COR-L47 (cell line): ENCODE measurements at regions not wholly inside any gene's neighbourhood (a gene's known extent, or its start where the extent isn't known, plus 50 kb on each side); places are given as distances from the start of the nearest gene placed in this dataset.

ENCODE experiments used
- DNase-seq: peaks from one replicate; lab custom pipeline; 2025; lab: John Stamatoyannopoulos, UW

- DNase-seq: no peak
Observed at GRCh38 chr10:36109399-36110023, 467.4 kb upstream of the FZD8 start.

DNA sequence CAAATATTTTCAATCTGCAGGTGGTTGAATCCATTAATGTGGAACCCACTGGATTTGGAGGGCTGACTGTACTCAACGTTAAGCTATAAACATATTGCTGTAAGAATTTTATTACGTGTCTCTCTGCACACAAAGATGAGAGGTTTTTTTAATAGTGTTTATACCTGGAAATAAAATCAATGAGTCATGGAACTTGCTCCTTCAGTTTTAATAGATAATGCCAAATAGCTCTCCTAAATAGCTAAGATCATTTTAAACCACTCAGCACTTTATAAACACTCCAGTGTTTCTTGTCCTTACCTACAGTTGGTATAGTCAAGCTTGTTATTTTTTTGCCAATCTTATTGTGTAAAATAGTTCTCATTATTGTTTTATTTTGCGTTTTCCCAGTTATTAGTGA, 455.6 kb upstream of the FZD8 start:
- DNase-seq: no peak

DNA sequence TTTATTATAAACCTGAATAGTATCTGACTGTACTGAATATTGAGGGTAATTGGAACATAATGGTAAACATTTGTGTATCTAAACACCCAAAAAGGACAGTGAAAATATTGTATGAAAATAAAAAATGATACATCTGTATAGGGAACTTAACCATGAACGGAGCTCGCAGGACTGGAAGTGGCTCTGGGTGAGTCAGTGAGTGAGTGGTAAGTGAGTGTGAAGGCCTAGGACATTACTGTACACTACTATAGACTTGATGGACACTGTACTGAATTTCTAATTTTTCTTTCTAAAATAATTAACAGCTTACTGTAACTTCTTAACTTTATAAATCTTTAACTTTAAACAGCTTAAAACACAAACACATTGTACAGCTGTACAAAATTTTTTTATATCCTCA, 454.5 kb upstream of the FZD8 start:
- no peak for DNase-seq

GRCh38 chr10:36094096-36094495, 452.0 kb upstream of the FZD8 start:
- DNase-seq: no peak

DNA sequence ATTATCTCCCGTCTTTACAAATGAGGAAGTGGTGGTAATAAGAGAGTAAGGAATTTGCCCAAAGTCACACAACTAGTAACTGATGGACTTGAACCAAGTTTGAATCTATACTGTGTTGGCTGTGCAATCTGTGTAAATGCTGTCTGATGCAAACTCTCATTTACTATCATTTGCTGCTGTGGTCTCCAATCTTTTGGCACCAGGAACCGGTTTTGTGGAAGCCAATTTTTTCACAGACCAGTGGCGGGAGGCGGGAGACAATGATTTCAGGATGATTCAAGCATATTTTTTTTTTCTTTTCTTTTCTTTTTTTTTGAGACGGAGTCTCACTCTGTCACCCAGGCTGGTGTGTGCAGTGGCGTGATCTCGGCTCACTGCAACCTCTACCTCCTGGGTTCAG, 450.0 kb upstream of the FZD8 start:
- no peak for DNase-seq

GRCh38 chr10:36091007-36091406, 448.9 kb upstream of the FZD8 start:
- DNase-seq: no peak

DNA sequence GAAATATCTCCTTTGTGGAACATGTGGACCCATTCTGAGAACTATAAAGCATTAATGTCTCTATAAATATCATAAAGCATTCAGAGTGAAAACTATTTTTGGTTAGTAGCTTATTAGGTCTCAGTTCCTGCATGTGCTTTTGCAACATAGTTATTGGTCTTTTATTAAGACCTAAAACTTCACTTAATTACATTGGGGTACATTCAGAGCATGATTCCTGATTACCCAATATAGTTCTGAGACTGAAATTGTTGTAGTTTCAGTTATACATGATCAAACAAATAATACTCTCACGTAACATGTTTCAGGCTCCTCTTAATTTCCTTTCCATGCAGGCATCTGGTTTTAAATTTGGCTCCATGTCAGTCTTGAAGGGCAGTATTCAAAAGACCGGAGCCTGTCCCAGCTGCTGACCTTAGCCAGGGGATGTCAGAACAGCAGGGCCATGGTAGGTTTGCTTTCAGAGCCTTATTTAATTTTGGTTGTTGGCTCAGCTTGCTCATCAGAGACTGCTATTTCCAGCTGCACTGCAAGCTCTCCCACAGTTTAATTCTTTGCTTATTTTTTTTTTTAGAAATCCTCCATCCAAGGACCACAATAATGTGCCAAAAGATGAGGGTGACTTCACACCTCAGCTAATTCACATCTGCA, 447.8 kb upstream of the FZD8 start:
- DNase-seq: no peak

GRCh38 chr10:36087006-36088005, 445.2 kb upstream of the FZD8 start:
- DNase-seq: no peak

- no peak for DNase-seq
Observed at GRCh38 chr10:36075196-36075595, 433.1 kb upstream of the FZD8 start.

- no peak for DNase-seq
Observed at GRCh38 chr10:36073796-36074345, 431.8 kb upstream of the FZD8 start.

DNA sequence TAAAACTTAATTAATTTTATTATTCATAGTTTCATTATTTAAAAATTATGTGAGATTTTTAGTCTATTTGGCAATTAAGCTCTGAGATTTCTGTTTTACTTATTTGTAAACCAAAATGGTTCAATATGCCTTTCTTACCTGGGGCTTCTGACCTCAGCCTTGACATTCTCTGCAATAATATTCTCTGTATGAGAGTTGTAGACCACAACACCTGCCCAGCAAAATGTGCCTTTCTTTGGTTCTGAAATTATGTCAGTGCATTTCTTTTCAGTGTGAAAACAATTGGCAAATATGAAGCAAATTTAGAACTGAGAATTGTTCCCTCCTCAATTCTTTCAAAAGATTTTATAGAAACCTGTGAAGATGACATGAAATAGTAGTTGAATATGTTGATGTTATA, 426.4 kb upstream of the FZD8 start:
- DNase-seq: no peak

DNA sequence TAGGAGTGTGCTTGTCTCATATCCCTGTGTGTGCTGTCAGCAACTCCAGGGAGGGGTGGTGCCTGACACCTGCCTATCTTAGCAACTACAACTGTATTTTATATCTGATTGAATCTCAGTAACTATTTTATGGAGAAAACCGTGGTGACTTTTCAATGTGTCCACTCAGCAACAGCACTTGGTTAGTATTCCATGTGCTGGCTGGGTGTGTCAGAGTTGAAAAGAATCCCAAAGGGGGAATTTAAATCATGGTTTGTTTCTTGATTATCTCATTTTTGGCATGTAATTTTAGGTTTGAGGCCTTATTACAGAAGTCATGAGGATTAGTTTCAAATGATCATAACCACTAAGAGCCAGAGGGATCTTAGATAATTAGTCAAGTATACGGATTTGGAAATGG, 425.7 kb upstream of the FZD8 start:
- no peak for DNase-seq

DNA sequence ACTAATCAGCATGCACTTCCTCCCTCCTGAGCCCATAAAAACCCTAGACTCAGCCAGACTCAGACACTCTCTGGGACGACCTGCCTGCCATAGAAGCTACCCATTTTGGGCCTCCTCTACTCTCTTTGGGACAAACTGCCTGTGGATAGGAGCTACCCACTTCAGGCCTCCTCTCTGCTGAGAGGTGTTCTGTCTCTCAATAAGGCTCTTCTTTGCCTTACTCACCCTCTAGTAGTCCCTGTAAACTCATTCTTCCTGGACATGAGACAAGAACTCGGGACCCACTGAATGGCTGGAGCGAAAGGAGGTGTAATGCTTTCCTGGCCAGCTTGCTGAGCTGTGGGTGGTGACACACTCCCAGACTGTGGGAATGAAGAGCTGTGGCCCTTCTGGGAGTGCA, 424.8 kb upstream of the FZD8 start:
- no peak for DNase-seq

DNA sequence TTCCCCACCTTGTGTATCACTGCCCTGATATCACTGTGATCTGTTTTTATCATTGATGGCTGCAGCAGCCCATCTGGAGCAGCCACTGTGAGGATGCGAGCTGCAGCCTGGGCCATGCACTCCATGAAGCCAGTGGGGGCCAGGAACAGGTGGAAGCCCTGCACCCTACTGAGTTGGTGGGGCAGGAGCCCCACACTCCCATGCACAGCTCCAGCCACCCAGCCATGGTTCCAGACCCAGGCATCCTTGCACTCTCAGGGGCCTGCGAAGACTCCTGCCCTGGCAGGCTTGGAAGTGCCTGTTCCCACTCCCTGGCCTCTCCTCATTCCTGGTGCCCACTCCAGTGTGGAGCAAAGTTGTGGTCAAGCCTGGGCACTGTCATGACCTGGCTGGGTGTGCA, 424.0 kb upstream of the FZD8 start:
- no peak for DNase-seq

DNA sequence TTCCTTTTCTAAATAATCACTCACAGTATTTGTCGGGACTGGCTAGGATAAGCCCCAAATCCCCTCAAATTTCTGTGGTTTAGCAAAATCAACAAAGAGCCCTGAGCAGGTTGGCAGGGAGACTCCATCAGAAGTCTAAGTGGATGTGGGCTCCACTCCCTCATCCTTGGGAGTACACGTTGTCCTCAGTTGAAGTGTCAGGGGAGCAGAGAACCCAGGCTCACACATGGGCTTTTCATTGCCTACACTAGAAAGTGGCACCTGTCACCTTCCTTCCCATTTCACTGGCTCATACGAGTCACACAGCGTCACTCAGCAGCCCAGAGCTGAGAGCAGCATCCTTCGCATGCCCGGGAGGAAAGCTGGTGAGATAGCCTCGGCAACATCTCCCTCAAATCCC, 421.3 kb upstream of the FZD8 start:
- DNase-seq: no peak

DNA sequence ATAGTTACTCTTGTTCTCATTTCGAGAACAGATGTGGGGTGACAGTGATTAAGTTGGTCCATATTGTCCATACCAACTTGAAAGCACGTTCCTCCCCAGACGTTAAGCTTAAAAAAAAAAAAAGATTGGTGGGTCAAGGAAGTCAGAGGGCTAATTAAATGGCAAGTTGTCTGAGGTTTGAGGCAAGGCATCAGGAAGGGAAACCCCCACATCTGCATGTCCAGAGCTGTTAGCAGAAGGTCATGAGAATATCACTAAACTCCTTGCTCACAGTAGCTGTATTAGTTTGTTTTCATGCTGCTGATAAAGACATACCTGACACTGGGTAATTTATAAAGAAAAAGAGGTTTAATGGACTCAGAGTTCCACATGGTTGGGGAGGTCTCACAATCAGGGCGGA, 415.6 kb upstream of the FZD8 start:
- DNase-seq: no peak

DNA sequence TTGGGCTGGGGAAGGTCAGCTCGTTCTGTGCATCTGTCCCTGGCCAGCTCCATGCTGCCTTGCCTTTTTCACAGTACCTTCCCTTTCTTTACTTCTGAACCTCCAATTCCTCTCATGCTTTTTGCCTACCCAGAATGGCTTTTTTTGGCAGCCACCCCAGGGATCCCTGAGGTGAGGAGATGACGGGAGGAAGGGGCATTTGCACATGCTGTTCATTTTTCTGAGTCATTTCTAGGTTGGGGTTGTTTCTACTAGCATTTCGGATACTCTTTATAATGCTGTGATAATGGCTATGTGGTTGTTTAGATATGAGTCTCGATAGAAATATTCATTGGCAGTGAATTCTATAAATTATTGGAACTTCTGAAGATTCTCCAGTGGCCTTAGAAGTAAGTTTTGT, 415.1 kb upstream of the FZD8 start:
- DNase-seq: no peak

- DNase-seq: no peak
Observed at GRCh38 chr10:36053775-36054174, 411.7 kb upstream of the FZD8 start.

DNA sequence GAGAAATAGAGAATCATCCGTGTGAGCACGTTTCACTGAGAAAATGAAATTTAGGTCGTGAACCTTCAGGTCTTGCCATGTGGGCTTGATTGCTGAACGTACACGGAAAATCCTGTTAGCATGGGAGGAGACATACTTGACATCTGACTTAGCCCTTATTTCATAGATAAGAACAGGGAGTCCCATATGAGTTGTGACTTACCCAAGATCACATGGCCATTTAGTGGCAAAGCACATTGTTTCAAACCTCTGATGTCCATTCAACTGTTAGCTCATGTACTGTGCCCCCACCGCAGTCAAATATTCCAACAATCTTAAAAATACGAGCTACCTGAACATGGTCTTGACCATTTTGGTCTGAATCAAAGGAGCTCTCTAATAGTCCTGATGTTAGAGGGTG, 411.2 kb upstream of the FZD8 start:
- DNase-seq: no peak

DNA sequence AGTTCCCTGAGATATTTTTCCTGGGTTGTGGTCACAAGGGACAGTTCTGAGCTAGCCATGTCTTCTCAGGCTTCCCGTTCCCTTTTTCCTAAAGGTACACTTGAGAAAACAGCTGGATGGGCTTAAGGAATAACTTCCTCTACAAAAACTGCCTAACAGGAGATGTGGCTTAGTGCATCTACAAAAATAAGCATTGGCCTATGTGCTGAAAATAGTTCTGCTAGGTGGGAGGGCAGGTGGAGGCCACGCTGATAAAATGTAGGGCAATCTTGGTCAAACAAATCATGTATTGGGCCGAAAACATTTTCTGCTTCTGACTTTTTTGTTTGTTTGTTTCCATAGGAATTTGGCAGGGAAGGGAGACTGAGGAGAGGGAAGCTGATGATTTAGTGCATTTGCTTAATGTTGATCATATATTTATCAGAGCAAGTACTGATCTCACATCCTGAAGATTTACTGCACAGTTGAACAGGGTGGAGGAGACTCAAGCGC, 409.4 kb upstream of the FZD8 start:
- DNase-seq: no peak

DNA sequence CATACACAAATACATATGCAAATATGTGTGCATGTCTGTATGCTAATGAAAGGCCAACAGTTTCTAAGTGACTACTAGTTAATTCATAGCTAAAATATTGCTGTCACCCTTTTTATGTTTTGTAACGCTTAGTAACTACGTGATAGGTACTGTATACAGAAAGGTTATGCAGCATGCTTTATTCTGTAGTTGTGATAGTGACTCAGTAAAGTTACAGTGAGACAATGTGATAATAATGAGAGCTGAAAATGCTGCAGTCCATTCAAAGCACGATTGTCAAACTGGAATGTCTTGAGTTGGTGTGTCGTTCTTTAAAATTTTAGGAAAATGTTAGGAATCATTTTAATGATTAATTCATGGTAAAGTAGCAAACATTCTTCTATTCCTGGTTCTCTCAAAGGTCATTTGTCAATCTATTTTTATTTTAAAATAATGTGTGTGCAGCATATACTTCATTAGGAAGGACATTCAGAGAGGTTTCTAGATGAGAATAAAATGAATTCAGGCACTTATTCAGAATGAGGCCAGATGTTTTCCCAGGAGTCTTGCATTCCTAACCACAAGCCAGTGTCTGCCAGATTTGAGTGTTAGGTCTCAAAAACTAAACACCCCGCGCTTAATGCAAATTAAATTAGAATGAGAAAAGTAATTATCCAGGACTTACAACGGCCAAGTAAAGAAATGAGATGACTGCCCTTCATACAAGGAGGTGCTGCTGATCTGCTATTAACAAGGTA, 408.8 kb upstream of the FZD8 start:
- no peak for DNase-seq

GRCh38 chr10:36048780-36049179, 406.7 kb upstream of the FZD8 start:
- no peak for DNase-seq
